Stimulated activated CD4-positive, alpha-beta T cell treated with anti-CD3 and anti-CD28 coated beads, TNF-alpha, amount 100 ng/mL, for 4 hours (primary cell): ENCODE measurements at regions not wholly inside any gene's neighbourhood (a gene's known extent, or its start where the extent isn't known, plus 50 kb on each side); places are given as distances from the start of the nearest gene placed in this dataset.
A peak's percentile ranks its signal among the peaks of the same experiment; 100 is the strongest.

Source experiments
- DNase-seq, 3 experiments: peaks; one replicate each; pipeline ENCODE4 v3.0.0-alpha.2; 2020; ENCODE audit warnings: low read depth in 3 of 3

DNA sequence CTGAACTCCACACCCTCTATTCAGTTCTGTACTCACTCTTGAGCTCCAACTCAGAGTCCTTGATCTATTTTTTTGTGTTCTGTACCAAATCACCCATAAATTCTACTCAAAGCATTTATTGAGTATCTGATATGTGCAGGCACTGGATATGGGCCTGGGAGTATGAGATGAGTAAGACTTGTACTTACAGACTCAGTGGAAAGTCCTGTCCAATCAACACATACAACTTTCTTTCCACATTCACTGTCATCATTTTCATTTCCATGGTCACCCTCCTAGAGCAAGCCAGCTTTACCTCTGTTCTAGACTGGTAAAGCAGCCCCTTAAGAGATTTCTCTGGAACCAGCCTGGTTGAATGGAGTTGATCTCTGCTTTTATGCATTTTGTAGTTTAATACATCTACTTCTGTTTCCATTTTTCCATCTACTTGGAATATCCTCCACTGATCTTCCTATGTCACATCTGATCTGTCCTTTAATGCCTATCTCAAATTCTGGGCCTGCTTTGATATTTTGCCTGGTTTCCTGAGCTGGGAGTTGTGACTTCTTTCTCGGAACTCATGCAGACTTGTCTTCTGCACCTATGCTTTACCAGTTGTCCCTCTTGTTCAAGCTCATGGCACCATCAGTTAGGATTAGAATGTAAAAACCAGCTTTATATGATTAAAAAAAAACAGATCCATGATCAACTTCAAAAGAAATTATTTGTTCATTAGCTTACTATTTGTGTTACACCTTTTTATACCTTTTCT lies 96.9 kb upstream of the GLS start:
- DNase-seq: no peak

DNA sequence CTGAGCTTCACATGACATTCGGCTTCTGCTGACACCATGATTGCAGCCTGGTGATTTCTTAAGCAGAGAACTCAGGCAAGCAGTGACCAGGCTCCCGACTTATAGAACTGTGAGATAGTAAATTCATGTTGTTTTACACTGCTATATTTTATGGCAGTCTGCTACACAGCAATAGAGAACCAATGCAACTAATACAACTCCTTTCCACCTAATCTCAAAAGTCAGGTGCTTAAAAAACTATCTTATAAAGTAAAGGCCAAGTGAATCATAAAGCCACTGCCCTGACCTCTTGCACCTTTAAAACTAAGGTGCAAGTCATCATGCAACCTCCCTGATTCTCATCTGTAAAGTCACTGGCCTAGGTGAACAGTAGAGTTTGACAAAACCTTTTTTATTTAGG lies 95.3 kb upstream of the GLS start:
- DNase-seq: no peak

DNA sequence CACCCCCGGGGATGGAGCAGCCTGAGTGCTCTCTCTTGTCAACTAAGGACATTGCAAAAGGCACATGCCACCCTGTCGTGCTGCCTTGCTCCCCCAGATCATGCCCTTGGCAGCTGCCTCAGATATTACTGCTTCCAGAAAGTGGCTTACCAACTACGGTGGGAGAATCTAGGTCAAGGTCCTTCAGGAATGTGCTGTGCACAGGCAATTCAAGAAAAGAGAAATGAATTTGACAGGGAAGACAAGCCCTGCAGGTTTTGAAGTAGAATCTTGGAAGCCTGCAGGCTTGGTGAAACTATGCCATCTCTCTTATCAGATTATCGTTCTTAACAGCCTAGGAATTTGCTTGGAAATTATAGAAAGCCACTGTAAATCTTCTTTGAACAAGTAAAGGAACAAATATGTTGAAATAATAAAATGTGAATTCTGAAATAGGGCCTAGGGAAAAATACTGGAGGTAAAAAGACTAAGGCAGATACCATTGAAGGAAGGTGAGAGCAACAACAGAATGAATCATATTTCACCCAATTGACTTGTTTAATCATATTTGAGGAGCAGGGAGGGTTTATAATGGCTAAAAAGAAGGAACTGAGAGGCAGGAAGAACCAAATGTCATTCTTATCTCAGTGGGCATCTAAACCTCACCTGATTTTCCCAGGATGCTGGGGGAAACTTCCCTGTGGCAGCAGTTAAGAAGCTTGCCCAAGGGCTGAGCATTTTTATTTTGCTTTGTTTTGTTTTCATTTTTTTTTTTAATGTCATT lies 94.0 kb upstream of the GLS start:
- DNase-seq: no peak

DNA sequence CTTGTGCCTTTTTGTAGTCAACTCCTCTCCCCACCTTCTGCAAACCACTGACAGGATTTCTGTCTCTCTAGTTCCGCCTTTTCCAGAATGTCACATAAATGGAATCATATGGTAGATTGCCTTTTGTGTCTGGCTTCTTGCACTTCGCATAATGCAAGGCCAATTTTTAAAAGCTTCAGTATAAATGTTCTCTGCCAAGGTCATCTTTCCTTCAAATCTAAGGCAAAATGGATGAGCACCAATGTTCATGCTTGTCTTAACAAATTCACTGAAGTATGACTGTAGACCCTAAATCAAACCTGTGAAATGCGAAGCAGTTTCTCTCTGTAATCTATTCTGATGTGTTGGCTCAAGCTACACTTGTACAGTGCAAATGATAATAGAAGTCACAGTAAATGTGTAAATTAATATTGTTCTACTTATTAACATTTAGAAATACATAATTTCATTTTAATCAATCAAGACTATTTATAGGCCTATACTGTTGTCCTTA lies 92.8 kb upstream of the GLS start:
- DNase-seq: no peak

- no peak for DNase-seq
These were observed 91.3 kb upstream of the GLS start for GRCh38 chr2:190789074-190790004.

- DNase-seq: peak; percentile 21 to 55 (median 45)
These were observed 89.2 kb upstream of the GLS start for GRCh38 chr2:190791347-190791975.

GRCh38 chr2:190791976-190792575 lies 88.5 kb upstream of the GLS start:
- DNase-seq: no peak

DNA sequence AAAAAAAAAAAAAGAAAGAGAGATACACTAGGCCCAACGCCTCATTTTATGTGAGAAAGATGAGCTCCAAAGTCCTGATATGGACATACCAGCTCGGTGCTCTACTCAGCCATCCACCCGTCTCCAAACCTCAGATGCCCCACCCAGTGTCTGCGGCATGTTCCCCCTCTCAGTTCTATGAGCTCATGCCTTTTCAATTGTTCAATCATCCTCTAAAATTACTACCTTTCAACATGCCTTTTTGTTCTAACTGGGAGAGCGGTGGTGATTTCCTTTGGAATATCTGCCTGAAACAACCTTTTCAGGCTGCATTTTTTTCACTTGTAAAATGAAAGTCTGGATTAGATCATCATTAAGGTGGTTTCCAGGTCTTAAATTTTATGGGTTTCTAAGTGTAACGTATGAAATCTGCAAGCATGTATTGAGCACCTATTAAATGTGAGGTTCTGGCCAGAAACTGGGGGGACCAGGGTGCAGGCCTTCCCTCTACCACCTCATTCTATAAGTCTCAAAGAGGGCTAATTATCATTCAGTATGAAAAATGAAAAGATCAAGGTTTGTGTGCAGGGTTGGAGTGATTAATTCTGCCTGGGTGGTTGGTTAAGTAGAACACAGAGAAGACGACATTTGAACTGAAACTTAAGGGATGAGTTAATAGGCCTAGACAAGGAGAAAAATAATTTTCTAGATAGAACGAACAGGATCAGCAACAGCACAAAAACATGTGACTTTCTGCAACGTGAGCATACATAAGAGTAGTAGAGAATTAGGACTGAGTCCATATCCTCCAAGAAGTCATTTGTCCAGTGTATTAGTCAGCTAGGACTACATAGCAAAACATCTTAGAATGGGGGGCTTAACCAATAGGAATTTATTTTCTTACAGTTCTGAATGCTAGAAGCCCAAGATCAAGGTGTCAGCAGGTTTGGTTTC lies 87.4 kb upstream of the GLS start:
- no peak for DNase-seq

GRCh38 chr2:190794377-190794776 lies 86.2 kb upstream of the GLS start:
- no peak for DNase-seq

GRCh38 chr2:190794790-190795189 lies 85.8 kb upstream of the GLS start:
- DNase-seq: no peak

DNA sequence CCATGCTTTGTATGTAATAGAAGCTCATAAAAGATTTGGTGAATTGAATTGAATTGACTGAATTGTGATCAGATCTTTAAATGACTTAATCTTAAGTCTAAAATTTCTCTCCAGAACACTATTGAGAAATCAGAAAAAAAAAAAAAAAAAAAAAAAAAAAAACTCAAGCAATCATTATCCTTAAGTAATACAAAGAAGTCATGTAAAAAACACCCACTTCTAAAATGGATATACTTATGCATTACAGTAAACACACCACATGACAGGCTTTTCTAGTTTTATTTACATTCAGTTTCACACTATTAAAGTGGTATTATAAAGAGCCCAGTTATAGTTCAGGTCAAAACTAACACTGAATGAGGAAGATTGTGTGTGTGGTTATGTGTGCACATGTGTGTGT lies 84.9 kb upstream of the GLS start:
- no peak for DNase-seq

GRCh38 chr2:190799999-190800398 lies 80.6 kb upstream of the GLS start:
- DNase-seq: no peak

GRCh38 chr2:190800528-190800927 lies 80.1 kb upstream of the GLS start:
- no peak for DNase-seq

DNA sequence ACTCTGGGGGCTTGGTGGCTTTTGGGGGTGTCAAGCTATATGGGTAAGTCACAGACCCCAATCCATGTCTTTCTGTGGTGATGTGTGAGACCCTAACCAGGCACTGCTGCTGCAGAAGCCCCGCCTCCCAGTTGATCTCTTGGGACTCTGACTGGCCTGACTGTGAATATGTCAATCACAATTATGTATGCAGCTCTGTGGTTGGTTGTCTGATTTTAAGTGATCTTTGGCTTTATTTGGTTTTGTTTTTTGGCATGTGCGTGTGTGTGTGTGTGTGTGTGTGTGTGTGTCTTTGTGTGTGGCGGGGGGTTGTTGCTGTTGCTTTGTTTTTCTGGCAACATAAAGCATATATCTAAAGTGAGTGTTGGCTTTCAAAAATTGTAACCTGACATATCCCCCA lies 78.5 kb upstream of the GLS start:
- no peak for DNase-seq

GRCh38 chr2:190802626-190803209 lies 77.9 kb upstream of the GLS start:
- no peak for DNase-seq

DNA sequence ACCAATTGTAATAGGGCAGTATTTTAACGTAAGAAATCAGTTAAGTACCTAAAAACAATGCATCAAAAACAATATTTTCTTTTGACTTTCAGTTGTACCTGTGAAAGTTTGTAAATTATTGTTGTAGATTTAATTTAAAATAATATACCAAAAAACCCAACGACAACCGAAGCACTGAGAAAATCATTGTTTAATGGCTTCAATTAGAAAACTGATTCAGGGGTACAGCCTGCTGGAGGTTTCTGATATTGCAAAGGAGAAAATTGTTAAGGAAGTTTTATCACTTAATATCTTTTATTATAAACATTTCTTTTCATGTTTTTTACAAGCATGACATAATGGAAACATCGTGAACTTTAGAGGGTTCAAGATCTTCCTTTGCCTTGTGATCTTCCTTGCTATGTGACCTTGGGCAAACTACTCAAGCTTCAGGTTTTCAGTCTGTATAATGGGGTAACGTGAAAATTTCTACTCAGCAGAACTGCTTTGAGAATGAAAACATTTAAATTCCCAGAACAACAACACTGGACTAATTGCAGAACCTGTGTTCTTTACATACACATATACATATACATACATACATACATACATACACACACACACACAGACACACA lies 76.3 kb upstream of the GLS start:
- DNase-seq: no peak

GRCh38 chr2:190805126-190805525 lies 75.5 kb upstream of the GLS start:
- DNase-seq: no peak

- DNase-seq: no peak
These were observed 74.8 kb upstream of the GLS start for GRCh38 chr2:190805843-190806242.

DNA sequence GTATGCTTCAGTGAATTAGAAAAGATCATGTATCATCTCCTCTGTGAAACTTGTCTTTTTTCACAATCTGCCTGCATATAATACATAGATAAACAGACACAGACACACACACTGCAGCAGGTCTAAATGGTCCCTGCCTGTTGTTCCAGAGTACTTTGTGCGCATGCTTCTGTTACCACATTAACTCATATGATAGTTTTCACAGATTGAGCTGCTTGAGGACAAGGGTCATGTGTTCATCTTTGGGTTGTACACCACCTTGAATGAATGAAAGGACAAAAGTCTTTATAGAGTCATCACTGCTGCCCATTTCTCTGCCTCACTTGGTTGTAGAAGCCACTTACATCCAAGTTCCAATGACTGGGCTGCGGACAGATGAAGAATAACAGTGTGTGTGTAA lies 72.7 kb upstream of the GLS start:
- DNase-seq: no peak
